IMR-90 (cell line): ENCODE measurements at regions not wholly inside any gene's neighbourhood (a gene's known extent, or its start where the extent isn't known, plus 50 kb on each side); places are given as distances from the start of the nearest gene placed in this dataset.

Experiments used
- ATAC-seq: fragments of 200-7000 bp; cut with Tn5 transposase; 2 replicates; pipeline ENCODE4 v1.9.1; 2020; ENCODE audit warnings: low read depth, mild to moderate bottlenecking, moderate library complexity
- BruUV-seq: library from RNA; stranded (reverse); fragments of 400-500 nt; replicated peaks from 2 replicates; lab custom pipeline; 2021; lab: Mats Ljungman, UMichigan
- CTCF ChIA-PET: fragments of 300-600 bp; formaldehyde crosslinking; extraction: SDS; loops from one replicate; lab custom pipeline; 2021; ENCODE audit warnings: antibody characterized with exemption; lab: Yijun Ruan, JAX
- POLR2A ChIA-PET: fragments of 300-600 bp; sonication (Branson Sonifier 250); formaldehyde crosslinking; loops from one replicate; lab custom pipeline; 2022; ENCODE audit warnings: antibody characterized with exemption; ENCODE audit not compliant: unreplicated experiment; lab: Charles Lee
- DNase-seq: peaks from one replicate; pipeline ENCODE4 v3.0.0; 2013
- H2AFZ ChIP-seq: replicated peaks from 2 replicates; pipeline ENCODE3; 2013; ENCODE audit warnings: low read length, mild to moderate bottlenecking; ENCODE audit not compliant: poor library complexity
- H2AK5ac ChIP-seq: 2 replicates; pipeline ENCODE4 v1.6.1; 2013; ENCODE audit warnings: low read depth, low read length, inconsistent platforms
- H2AK9ac ChIP-seq: replicated peaks from 2 replicates; pipeline ENCODE3; 2013; ENCODE audit warnings: mild to moderate bottlenecking, low read depth, low read length, moderate library complexity; ENCODE audit not compliant: poor library complexity
- H2BK120ac ChIP-seq: 2 replicates; pipeline ENCODE4 v1.6.1; 2013; ENCODE audit warnings: low read depth, low read length, inconsistent platforms
- H2BK15ac ChIP-seq: 3 replicates; pipeline ENCODE4 v1.6.1; 2013; ENCODE audit warnings: low read depth, low read length, inconsistent platforms
- H2BK20ac ChIP-seq: 2 replicates; pipeline ENCODE4 v1.6.1; 2013; ENCODE audit warnings: low read depth, mild to moderate bottlenecking, inconsistent platforms, low read length, moderate library complexity
- H2BK5ac ChIP-seq: 2 replicates; pipeline ENCODE4 v1.6.1; 2013; ENCODE audit warnings: mild to moderate bottlenecking, low read depth, low read length, inconsistent platforms; ENCODE audit not compliant: poor library complexity, severe bottlenecking
- H3K14ac ChIP-seq: replicated peaks from 2 replicates; pipeline ENCODE4 v1.6.1; 2013; ENCODE audit warnings: low read depth, low read length, inconsistent platforms
- H3K18ac ChIP-seq: 2 replicates; pipeline ENCODE4 v1.6.1; 2013; ENCODE audit warnings: low read depth, low read length, control low read depth
- H3K23ac ChIP-seq: 2 replicates; pipeline ENCODE4 v1.6.1; 2013; ENCODE audit warnings: low read depth, low read length, inconsistent platforms
- H3K27ac ChIP-seq: 2 replicates; pipeline ENCODE4 v1.5.1; 2013; ENCODE audit warnings: mild to moderate bottlenecking, control low read depth, low read length; ENCODE audit not compliant: insufficient read depth
- H3K27me3 ChIP-seq: 2 replicates; pipeline ENCODE4 v1.6.1; 2013; ENCODE audit warnings: low read length; ENCODE audit not compliant: control insufficient read depth, insufficient read depth
- H3K36me3 ChIP-seq: 2 replicates; pipeline ENCODE4 v1.6.1; 2013; ENCODE audit warnings: low read length, mixed read lengths; ENCODE audit not compliant: control insufficient read depth, insufficient read depth
- H3K4ac ChIP-seq: 2 replicates; pipeline ENCODE4 v1.6.1; 2013; ENCODE audit warnings: low read depth, low read length, inconsistent platforms
- H3K4me1 ChIP-seq: 2 replicates; pipeline ENCODE4 v1.6.1; 2013; ENCODE audit warnings: low read length, mixed read lengths; ENCODE audit not compliant: control insufficient read depth, insufficient read depth
- H3K4me2 ChIP-seq: 2 replicates; pipeline ENCODE4 v1.6.1; 2013; ENCODE audit warnings: low read depth, mild to moderate bottlenecking, control low read depth, low read length, moderate library complexity
- H3K4me3 ChIP-seq: 2 replicates; pipeline ENCODE4 v1.5.1; 2013; ENCODE audit warnings: low read depth, mild to moderate bottlenecking, control low read depth, low read length, moderate library complexity; ENCODE audit not compliant: insufficient read depth
- H3K56ac ChIP-seq: 2 replicates; pipeline ENCODE4 v1.6.1; 2013; ENCODE audit warnings: low read length, inconsistent platforms; ENCODE audit not compliant: insufficient read depth; ENCODE audit errors: extremely low read depth
- H3K79me1 ChIP-seq, 2 experiments: 2 replicates each; pipeline ENCODE4 v1.6.1; 2013; ENCODE audit warnings: low read length in 2 of 2, inconsistent platforms in 1 of 2, low read depth in 1 of 2
- H3K9ac ChIP-seq: 2 replicates; pipeline ENCODE4 v1.6.1; 2013; ENCODE audit warnings: low read depth, low read length, control low read depth
- H3K9me1 ChIP-seq: 2 replicates; pipeline ENCODE4 v1.6.1; 2013; ENCODE audit warnings: low read length, inconsistent platforms; ENCODE audit not compliant: insufficient read depth
- H3K9me3 ChIP-seq: 2 replicates; pipeline ENCODE4 v1.6.1; 2013; ENCODE audit warnings: low read length; ENCODE audit not compliant: control insufficient read depth, insufficient read depth
- H4K20me1 ChIP-seq: 2 replicates; pipeline ENCODE4 v1.6.1; 2013; ENCODE audit warnings: low read length, inconsistent platforms; ENCODE audit not compliant: insufficient read depth
- H4K5ac ChIP-seq: 2 replicates; pipeline ENCODE4 v1.6.1; 2013; ENCODE audit warnings: mild to moderate bottlenecking, low read depth, low read length, control low read depth
- H4K8ac ChIP-seq, 2 experiments: 2 replicates each; pipeline ENCODE4 v1.6.1; 2013; ENCODE audit warnings: low read depth in 2 of 2, low read length in 2 of 2, control low read depth in 1 of 2, inconsistent platforms in 1 of 2
- H4K91ac ChIP-seq: 2 replicates; pipeline ENCODE4 v1.6.1; 2013; ENCODE audit warnings: low read depth, low read length, inconsistent platforms; ENCODE audit not compliant: insufficient read depth
- BHLHE40 ChIP-seq: fragments of 150-350 bp; IDR thresholded peaks from 2 replicates; pipeline ENCODE4 v1.6.1; 2016; ENCODE audit warnings: mild to moderate bottlenecking, low read depth, low read length
- MXI1 ChIP-seq: IDR thresholded peaks from 2 replicates; pipeline ENCODE4 v1.6.1; 2012; ENCODE audit warnings: low read depth, mild to moderate bottlenecking, low read length, moderate library complexity, borderline replicate concordance
- NFE2L2 ChIP-seq: fragments of 150-350 bp; IDR thresholded peaks from 2 replicates; pipeline ENCODE4 v1.6.1; 2016; ENCODE audit warnings: low read depth, mild to moderate bottlenecking, low read length
- WGBS, 2 experiments: methylation state at CpG; one replicate each; pipeline versions ENCODE4 v1.1.5 to v1.1.7; 2013; ENCODE audit warnings: missing lambda C conversion rate in 2 of 2; ENCODE audit not compliant: insufficient read length in 1 of 2; ENCODE audit errors: extremely low coverage in 2 of 2; 5-methylcytosine and 5-hydroxymethylcytosine counted together
- dilution Hi-C: fragments of 300-500 bp; cut with HindIII; formaldehyde crosslinking; loops from one replicate; pipeline ENCODE4 v1.14.3; 2018; ENCODE audit warnings: low sequenced_read_pairs; ENCODE audit not compliant: unreplicated experiment
- in situ Hi-C: fragments of 300-500 bp; cut with MboI; formaldehyde crosslinking; loops from 3 replicates; pipeline ENCODE4 v1.14.3; 2019; ENCODE audit warnings: low sequenced_read_pairs, inconsistent platforms, mixed read lengths
- intact Hi-C: fragments of 100-400 bp; cut with micrococcal nuclease; formaldehyde crosslinking; loops from 2 replicates; pipeline ENCODE4 v1.10.0; 2022

- H4K91ac ChIP-seq = no peak overlapping the region
- no CpG with 5 or more reads among the region's 7 CpGs for WGBS, 2 experiments
- no peaks in the 10 kb centered on the region for H3K4me1 ChIP-seq
- H3K9me3 ChIP-seq = peaks cover 54% of the 10 kb centered on the region
- H3K9ac ChIP-seq = no peak overlapping the region
- H2BK5ac ChIP-seq = no peak overlapping the region
- no peak overlapping the region for H2AFZ ChIP-seq
- no peak overlapping the region for H4K5ac ChIP-seq
- no peak overlapping the region for H2BK15ac ChIP-seq
- no peak overlapping the region for H3K4ac ChIP-seq
- no peaks in the 10 kb centered on the region for H3K36me3 ChIP-seq
- no peak overlapping the region for H4K8ac ChIP-seq
- intact Hi-C loops = no loop called here
- H3K4me3 ChIP-seq = no peak overlapping the region
- H3K9me1 ChIP-seq = no peaks in the 10 kb centered on the region
- DNase-seq (no peak), ATAC-seq (no peak)
- no peak for TF ChIP-seq NFE2L2
- no peak for TF ChIP-seq BHLHE40
- no peak for TF ChIP-seq MXI1
- no peak overlapping the region for H2AK5ac ChIP-seq
- ChIA-PET CTCF (no interaction called here), POLR2A (no interaction called here)
- dilution Hi-C loops = no loop called here
- no peaks in the 10 kb centered on the region for H4K20me1 ChIP-seq
- H2AK9ac ChIP-seq = no peak overlapping the region
- H3K23ac ChIP-seq = no peak overlapping the region
- no peak overlapping the region for H3K27ac ChIP-seq
- H2BK120ac ChIP-seq = no peak overlapping the region
- no TSS peak for BruUV-seq
- H3K79me1 ChIP-seq = no peaks in the 10 kb centered on the region
- no peaks in the 10 kb centered on the region for H3K27me3 ChIP-seq
- no peak overlapping the region for H2BK20ac ChIP-seq
- no peak overlapping the region for H3K56ac ChIP-seq
- no peak overlapping the region for H3K18ac ChIP-seq
- in situ Hi-C loops = no loop called here
- H3K14ac ChIP-seq = no peak overlapping the region
- H3K4me2 ChIP-seq = no peak overlapping the region
Observed at GRCh38 chr2:239806276-239806675, 218.9 kb downstream of the NDUFA10 start.
